HL-60 (cell line): ENCODE measurements at regions not wholly inside any gene's neighbourhood (a gene's known extent, or its start where the extent isn't known, plus 50 kb on each side); places are given as distances from the start of the nearest gene placed in this dataset.

Source experiments
- DNase-seq, 2 experiments: peaks; one replicate each; pipeline ENCODE4 v3.0.0-alpha.2; 2010 to 2020; ENCODE audit warnings: low read depth in 1 of 2, low spot score in 1 of 2
- H3K27ac ChIP-seq: fragments of 250-450 bp; sonication (Bioruptor Pico); replicated peaks from 2 replicates; pipeline ENCODE4 v1.5.1; 2020; ENCODE audit warnings: mild to moderate bottlenecking, moderate library complexity
- H3K27me3 ChIP-seq: fragments of 250-450 bp; sonication (Bioruptor Pico); 2 replicates; pipeline ENCODE4 v1.5.1; 2021; ENCODE audit warnings: mild to moderate bottlenecking, moderate library complexity; ENCODE audit not compliant: insufficient read depth, poor library complexity, severe bottlenecking
- H3K4me3 ChIP-seq: replicated peaks from 2 replicates; pipeline ENCODE4 v1.5.1; 2011; ENCODE audit warnings: mild to moderate bottlenecking, control low read depth, low read length; ENCODE audit not compliant: insufficient read depth
- GABPA ChIP-seq: IDR thresholded peaks from 2 replicates; pipeline ENCODE4 v1.6.1; 2012; ENCODE audit warnings: low read depth
- POLR2AphosphoS5 ChIP-seq: IDR thresholded peaks from 2 replicates; pipeline ENCODE4 v1.6.1; 2012; ENCODE audit warnings: low read depth
- SPI1 ChIP-seq: IDR thresholded peaks from 2 replicates; pipeline ENCODE4 v1.6.1; 2012; ENCODE audit warnings: low read depth, mild to moderate bottlenecking, borderline replicate concordance
- TF ChIP-seq, protein P1 (sequence below): IDR thresholded peaks from one replicate; pipeline ENCODE4 v1.5.1; 2011; ENCODE audit warnings: low read length, control low read depth, inconsistent platforms; ENCODE audit not compliant: insufficient read depth
- TF ChIP-seq, protein P2 (sequence below): IDR thresholded peaks from 2 replicates; pipeline ENCODE4 v1.6.1; 2012; ENCODE audit warnings: low read depth; ENCODE audit not compliant: insufficient replicate concordance

DNA sequence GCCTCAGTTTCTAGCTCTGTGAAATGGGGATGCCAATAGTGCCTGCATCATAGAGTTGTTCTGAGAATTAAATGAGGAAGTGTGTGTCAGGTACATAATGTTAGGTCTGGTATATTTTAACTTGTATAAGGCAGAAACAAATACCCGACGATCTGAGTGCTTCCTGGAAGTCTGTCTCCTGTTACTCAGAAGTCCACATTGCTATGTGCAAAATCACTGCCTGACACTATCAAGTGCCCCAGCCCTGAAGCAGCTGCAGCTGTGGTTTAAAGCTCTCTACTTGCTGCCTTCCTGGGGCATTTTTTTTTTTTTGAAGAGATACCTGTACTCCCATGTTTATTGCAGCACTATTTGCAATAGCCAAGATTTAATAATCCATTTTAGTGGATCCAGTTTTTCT is 125.3 kb downstream of the SLC4A3 start:
- Histone ChIP-seq H3K4me3 (no peak overlapping the region), H3K27ac (no peak overlapping the region), H3K27me3 (no peaks in the 10 kb centered on the region)
- TF ChIP-seq, protein P1, sequence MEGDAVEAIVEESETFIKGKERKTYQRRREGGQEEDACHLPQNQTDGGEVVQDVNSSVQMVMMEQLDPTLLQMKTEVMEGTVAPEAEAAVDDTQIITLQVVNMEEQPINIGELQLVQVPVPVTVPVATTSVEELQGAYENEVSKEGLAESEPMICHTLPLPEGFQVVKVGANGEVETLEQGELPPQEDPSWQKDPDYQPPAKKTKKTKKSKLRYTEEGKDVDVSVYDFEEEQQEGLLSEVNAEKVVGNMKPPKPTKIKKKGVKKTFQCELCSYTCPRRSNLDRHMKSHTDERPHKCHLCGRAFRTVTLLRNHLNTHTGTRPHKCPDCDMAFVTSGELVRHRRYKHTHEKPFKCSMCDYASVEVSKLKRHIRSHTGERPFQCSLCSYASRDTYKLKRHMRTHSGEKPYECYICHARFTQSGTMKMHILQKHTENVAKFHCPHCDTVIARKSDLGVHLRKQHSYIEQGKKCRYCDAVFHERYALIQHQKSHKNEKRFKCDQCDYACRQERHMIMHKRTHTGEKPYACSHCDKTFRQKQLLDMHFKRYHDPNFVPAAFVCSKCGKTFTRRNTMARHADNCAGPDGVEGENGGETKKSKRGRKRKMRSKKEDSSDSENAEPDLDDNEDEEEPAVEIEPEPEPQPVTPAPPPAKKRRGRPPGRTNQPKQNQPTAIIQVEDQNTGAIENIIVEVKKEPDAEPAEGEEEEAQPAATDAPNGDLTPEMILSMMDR: no peak
- TF ChIP-seq POLR2AphosphoS5: no peak
- no peak for TF ChIP-seq GABPA
- TF ChIP-seq, protein P2, sequence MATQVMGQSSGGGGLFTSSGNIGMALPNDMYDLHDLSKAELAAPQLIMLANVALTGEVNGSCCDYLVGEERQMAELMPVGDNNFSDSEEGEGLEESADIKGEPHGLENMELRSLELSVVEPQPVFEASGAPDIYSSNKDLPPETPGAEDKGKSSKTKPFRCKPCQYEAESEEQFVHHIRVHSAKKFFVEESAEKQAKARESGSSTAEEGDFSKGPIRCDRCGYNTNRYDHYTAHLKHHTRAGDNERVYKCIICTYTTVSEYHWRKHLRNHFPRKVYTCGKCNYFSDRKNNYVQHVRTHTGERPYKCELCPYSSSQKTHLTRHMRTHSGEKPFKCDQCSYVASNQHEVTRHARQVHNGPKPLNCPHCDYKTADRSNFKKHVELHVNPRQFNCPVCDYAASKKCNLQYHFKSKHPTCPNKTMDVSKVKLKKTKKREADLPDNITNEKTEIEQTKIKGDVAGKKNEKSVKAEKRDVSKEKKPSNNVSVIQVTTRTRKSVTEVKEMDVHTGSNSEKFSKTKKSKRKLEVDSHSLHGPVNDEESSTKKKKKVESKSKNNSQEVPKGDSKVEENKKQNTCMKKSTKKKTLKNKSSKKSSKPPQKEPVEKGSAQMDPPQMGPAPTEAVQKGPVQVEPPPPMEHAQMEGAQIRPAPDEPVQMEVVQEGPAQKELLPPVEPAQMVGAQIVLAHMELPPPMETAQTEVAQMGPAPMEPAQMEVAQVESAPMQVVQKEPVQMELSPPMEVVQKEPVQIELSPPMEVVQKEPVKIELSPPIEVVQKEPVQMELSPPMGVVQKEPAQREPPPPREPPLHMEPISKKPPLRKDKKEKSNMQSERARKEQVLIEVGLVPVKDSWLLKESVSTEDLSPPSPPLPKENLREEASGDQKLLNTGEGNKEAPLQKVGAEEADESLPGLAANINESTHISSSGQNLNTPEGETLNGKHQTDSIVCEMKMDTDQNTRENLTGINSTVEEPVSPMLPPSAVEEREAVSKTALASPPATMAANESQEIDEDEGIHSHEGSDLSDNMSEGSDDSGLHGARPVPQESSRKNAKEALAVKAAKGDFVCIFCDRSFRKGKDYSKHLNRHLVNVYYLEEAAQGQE: no peak
- no peak for TF ChIP-seq SPI1
- no peak for DNase-seq

DNA sequence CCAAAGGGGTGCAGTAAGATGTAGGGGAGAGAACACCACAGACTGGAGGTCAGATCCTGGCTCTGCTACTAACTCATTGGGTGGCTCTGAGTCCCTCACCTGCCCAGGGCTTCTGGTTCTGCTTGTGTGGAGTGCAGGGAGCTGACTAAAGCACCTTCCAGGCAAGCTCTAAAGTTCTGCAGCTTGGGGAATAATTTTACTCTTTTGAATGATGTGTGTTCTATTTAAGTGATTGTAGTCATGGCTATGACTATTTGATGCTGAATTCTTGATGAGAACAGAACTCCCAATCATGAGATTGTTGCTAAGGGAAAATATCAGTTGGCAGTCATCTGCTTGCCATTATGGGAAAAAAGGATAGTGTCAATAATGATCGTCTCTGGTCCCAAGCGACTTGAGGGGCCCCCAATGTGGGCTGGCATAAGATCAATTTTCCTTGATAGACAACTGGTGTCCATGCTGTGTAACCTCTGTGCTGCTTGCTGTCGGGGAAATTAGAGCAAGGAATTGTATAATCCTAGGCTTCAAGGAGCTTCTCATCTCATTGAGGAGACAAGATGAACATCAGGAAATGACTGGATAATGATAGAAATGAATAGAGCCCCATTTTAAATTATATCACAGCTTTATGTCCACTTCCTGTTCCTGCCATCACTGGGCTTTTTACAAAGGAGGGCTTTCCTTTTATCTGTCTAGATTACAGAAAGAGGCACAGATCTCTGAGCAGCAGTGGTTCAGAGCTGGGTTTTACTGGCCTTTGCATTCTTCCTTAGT is 131.7 kb downstream of the SLC4A3 start:
- TF ChIP-seq, protein P1: no peak
- no peak for TF ChIP-seq GABPA
- TF ChIP-seq, protein P2: no peak
- TF ChIP-seq SPI1: no peak
- no peak for TF ChIP-seq POLR2AphosphoS5
- Histone ChIP-seq H3K4me3 (no peak overlapping the region), H3K27ac (no peak overlapping the region), H3K27me3 (no peaks in the 10 kb centered on the region)
- no peak for DNase-seq

DNA sequence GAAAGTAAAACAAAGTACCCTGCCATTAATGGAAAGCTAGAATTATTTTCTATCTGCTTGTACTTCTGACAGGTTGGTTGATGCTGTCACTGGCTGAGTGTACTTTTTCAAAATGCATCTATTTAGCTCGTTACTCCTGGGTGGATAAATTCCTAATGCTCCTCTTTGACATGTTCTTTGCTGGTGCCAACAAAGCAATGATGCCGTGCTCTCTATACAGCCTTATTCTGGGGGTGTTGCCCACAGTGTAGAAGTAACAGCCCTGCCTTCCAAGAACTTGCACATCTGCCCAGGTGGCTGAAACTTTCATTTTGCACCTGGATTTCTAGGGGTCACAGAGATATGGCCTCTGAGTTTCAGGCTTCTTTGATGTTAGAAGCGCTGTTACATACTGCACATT is 132.4 kb downstream of the SLC4A3 start:
- no peak for TF ChIP-seq SPI1
- TF ChIP-seq, protein P1: no peak
- TF ChIP-seq GABPA: no peak
- TF ChIP-seq, protein P2: no peak
- no peak for TF ChIP-seq POLR2AphosphoS5
- no peak overlapping the region for H3K4me3 ChIP-seq
- no peak for DNase-seq

More for the DNA sequence above, 132.4 kb downstream of the SLC4A3 start:
- Histone ChIP-seq H3K27me3 (no peaks in the 10 kb centered on the region), H3K27ac (no peak overlapping the region)
